ENCODE measurements at regions not wholly inside any gene's neighbourhood (a gene's known extent, or its start where the extent isn't known, plus 50 kb on each side); places are given as distances from the start of the nearest gene placed in this dataset.

- intact Hi-C loops (cut with micrococcal nuclease), result no loop called here
- ChIA-PET POLR2A (no interaction called here), CTCF (no interaction called here)
- TF ChIP-seq, protein P1, sequence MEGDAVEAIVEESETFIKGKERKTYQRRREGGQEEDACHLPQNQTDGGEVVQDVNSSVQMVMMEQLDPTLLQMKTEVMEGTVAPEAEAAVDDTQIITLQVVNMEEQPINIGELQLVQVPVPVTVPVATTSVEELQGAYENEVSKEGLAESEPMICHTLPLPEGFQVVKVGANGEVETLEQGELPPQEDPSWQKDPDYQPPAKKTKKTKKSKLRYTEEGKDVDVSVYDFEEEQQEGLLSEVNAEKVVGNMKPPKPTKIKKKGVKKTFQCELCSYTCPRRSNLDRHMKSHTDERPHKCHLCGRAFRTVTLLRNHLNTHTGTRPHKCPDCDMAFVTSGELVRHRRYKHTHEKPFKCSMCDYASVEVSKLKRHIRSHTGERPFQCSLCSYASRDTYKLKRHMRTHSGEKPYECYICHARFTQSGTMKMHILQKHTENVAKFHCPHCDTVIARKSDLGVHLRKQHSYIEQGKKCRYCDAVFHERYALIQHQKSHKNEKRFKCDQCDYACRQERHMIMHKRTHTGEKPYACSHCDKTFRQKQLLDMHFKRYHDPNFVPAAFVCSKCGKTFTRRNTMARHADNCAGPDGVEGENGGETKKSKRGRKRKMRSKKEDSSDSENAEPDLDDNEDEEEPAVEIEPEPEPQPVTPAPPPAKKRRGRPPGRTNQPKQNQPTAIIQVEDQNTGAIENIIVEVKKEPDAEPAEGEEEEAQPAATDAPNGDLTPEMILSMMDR (IDR thresholded peaks at IDR 0.05), result no peak
- H3K4me3 Mint-ChIP-seq, result no peak overlapping the region
- no peak overlapping the region for H3K27ac Mint-ChIP-seq
- H3K27me3 Mint-ChIP-seq, result no peaks in the 10 kb centered on the region
- H3K9me3 Mint-ChIP-seq, result peaks cover 2% of the 10 kb centered on the region
- ATAC-seq (ENCODE audit: low read depth) (no peak), DNase-seq (no peak)
- no peaks in the 10 kb centered on the region for H3K4me1 Mint-ChIP-seq
- H3K36me3 Mint-ChIP-seq (ENCODE audit: low read depth), result no peaks in the 10 kb centered on the region
Measured at GRCh38 chr2:33929467-33929866, 330.4 kb upstream of the FAM98A start.

- TF ChIP-seq, protein P1 (IDR thresholded peaks at IDR 0.05), result no peak
- Mint-ChIP-seq H3K4me1 (no peaks in the 10 kb centered on the region), H3K4me3 (no peak overlapping the region), H3K27ac (no peak overlapping the region), H3K36me3 (ENCODE audit: low read depth) (no peaks in the 10 kb centered on the region), H3K27me3 (no peaks in the 10 kb centered on the region), H3K9me3 (peaks cover 2% of the 10 kb centered on the region)
- intact Hi-C loops (cut with micrococcal nuclease), result no loop called here
- ChIA-PET CTCF (no interaction called here), POLR2A (no interaction called here)
- DNase-seq (no peak), ATAC-seq (ENCODE audit: low read depth) (no peak)
Measured at GRCh38 chr2:33927756-33928155, 328.7 kb upstream of the FAM98A start.

GRCh38 chr2:33925311-33925710, 326.2 kb upstream of the FAM98A start:
- H3K27ac Mint-ChIP-seq, result no peak overlapping the region
- H3K9me3 Mint-ChIP-seq, result peaks cover 4% of the 10 kb centered on the region
- POLR2A ChIA-PET, result no interaction called here
- H3K4me3 Mint-ChIP-seq, result no peak overlapping the region
- H3K4me1 Mint-ChIP-seq, result no peaks in the 10 kb centered on the region
- intact Hi-C loops (cut with micrococcal nuclease), result no loop called here
- DNase-seq, result no peak
- ATAC-seq (ENCODE audit: low read depth), result no peak
- TF ChIP-seq, protein P1 (IDR thresholded peaks at IDR 0.05), result no peak
- CTCF ChIA-PET, result no interaction called here
- H3K36me3 Mint-ChIP-seq (ENCODE audit: low read depth), result no peaks in the 10 kb centered on the region
- H3K27me3 Mint-ChIP-seq, result no peaks in the 10 kb centered on the region

DNA sequence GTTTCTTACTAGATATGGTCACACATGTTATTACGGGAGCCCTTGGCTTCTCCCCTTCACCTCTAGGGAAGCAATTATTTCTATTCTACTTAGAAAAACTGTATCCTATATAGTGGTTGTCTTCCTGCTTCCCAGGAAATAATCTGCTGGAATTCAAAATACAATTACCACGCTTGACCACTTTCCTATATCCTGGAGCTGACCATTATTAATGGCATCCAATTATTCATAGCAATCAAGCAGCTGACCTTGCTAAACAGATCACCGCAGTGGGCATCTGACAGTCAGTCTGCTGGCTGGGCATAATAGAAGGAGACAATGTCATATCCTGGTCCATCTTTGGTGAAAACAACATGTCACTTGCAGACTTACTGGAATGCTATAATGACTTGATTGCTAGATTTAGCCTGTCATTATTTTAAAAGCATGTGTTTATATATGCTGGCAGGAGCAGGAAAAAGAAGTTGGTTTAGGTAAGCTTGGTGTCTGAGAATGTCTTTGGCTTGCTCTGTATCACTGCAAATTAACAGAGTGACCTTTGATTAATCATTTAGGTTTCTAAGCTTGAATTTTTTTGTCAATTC, 325.6 kb upstream of the FAM98A start:
- no peaks in the 10 kb centered on the region for H3K27me3 Mint-ChIP-seq
- H3K4me3 Mint-ChIP-seq, result no peak overlapping the region
- ATAC-seq (ENCODE audit: low read depth) (no peak), DNase-seq (no peak)
- H3K36me3 Mint-ChIP-seq (ENCODE audit: low read depth), result no peaks in the 10 kb centered on the region
- intact Hi-C loops (cut with micrococcal nuclease), result no loop called here
- ChIA-PET CTCF (no interaction called here), POLR2A (no interaction called here)
- peaks cover 4% of the 10 kb centered on the region for H3K9me3 Mint-ChIP-seq
- H3K27ac Mint-ChIP-seq, result no peak overlapping the region
- no peaks in the 10 kb centered on the region for H3K4me1 Mint-ChIP-seq
- TF ChIP-seq, protein P1 (IDR thresholded peaks at IDR 0.05), result no peak

GRCh38 chr2:33917252-33917651, 318.2 kb upstream of the FAM98A start:
- no peak for DNase-seq
- TF ChIP-seq, protein P1 (IDR thresholded peaks at IDR 0.05), result no peak
- Mint-ChIP-seq H3K27me3 (no peaks in the 10 kb centered on the region), H3K4me1 (no peaks in the 10 kb centered on the region), H3K9me3 (peaks cover 8% of the 10 kb centered on the region), H3K4me3 (no peak overlapping the region), H3K36me3 (ENCODE audit: low read depth) (no peaks in the 10 kb centered on the region), H3K27ac (no peak overlapping the region)
- POLR2A ChIA-PET, result no interaction called here
- CTCF ChIA-PET, result no interaction called here
- intact Hi-C loops (cut with micrococcal nuclease), result no loop called here
- no peak for ATAC-seq (ENCODE audit: low read depth)

All from activated B cell treated with CpG ODN at 0.5 μM for 24 hours (primary cell).